ENCODE measurements at regions not wholly inside any gene's neighbourhood (a gene's known extent, or its start where the extent isn't known, plus 50 kb on each side); places are given as distances from the start of the nearest gene placed in this dataset.

DNA sequence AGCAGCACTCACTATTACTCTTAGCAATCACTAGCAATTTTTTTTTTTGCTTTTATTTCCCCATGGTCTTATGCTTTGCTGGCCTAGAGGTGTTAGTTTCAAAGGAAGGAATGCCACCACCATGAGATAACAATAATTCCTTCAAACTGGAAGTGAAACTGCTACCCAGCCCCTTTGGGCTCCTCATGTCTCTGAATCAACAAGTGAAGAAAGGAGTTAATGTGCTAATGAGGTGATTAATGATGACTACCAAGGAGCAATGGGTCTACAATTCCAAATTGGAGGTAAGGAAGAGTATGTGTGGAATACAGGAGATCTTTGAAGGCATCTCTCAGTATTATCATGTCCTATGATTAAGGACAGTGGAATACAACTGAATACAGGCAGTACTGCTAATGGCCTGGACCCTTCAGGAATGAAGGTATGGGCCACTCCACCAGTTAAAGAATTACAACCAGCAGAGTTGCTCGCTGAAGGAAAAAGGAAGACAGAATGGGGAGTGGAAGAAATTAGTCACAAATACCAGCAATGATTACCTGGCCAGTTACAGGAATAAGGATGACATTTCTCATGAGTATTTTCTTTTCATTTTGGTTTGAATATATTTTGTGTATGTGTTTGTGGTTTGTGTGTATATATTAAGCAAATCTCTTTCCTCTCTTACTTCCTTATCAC, 652.9 kb downstream of the ADGRL2 start:
- no peak for DNase-seq

GRCh38 chr1:82452096-82452495, 651.4 kb downstream of the ADGRL2 start:
- no peak for DNase-seq

- no peak for DNase-seq
These were observed 650.5 kb downstream of the ADGRL2 start for GRCh38 chr1:82451191-82451590.

DNA sequence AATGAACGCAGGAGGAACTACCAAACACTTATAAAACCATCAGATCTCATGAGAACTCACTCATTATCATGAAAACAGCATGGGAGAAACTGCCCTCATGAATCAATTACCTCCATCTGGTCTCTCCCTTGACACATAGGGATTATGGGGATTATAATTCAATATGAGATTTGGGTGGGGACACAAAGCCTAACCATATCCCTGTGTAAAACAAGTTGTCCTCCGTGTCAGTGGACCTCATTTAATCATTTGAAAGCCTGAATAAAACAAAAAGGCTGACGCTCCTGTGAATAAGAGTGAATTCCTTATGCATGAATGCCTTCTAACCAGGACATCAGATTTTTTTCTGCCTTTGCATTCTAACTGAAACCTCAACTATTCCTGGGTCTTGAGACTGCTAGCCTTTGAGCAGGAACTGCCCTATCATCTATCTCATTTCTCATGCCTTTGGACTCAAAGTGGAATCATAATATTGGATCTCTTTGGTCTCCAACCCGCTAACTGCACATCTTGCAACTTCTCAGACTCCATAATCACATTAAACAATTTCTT, 648.8 kb downstream of the ADGRL2 start:
- no peak for DNase-seq

DNA sequence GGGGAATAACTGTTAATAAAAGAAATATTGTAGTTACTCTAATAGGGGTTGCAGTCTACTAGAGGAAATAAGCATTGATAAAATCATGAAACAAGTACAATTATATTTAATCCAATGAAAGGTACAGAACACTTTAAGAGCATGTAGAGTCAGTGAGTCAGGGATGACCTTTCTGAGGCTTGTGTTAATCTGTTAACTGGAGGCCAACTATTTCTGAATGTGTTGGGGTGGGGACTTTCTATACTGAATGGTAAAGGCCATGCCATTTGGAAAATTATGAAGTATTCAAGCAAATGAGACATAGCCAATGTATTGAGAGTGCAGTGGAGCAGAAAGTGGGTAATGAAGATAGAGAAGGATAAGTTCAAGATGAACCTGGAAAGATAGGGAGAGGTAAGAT, 646.2 kb downstream of the ADGRL2 start:
- no peak for DNase-seq

DNA sequence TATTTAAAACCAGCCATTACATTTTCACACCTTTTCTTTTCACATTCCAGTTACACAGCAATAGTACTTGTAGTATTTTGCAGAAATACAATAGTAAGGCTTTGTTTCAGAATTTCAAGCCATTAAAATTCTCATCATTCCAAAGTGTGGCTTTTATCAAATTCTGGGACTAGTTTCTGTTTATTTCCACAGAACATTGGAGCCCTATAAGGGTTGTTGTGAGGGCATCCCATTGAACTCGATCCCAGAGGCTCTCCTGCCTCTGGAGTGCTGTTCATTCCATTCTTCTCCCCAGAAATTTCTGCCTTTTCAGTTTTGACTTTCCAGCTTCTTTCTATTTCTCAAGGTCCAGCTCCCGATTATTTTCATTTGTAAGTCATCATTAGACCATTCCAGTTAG, 645.5 kb downstream of the ADGRL2 start:
- DNase-seq = no peak

GRCh38 chr1:82445827-82446226, 645.1 kb downstream of the ADGRL2 start:
- no peak for DNase-seq

DNA sequence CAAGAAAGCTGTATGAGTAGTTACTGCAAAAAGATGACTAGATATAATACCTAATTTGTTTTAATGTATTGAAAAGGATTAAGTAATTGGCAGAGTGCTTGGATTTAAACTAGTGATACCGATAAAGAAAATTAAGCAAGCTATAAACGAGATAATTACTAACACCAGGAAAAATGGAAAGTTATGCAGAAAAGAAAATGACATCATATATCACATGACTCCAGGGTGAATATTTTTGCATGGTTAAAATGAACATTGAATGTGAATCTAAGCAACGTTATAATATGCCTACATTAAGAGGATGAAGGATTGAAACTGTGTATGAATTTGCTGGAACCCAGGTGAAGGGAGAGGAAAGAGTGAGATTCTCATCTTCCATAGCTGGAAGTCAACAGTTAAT, 644.4 kb downstream of the ADGRL2 start:
- no peak for DNase-seq

- no peak for DNase-seq
These were observed 640.7 kb downstream of the ADGRL2 start for GRCh38 chr1:82441402-82441801.

DNA sequence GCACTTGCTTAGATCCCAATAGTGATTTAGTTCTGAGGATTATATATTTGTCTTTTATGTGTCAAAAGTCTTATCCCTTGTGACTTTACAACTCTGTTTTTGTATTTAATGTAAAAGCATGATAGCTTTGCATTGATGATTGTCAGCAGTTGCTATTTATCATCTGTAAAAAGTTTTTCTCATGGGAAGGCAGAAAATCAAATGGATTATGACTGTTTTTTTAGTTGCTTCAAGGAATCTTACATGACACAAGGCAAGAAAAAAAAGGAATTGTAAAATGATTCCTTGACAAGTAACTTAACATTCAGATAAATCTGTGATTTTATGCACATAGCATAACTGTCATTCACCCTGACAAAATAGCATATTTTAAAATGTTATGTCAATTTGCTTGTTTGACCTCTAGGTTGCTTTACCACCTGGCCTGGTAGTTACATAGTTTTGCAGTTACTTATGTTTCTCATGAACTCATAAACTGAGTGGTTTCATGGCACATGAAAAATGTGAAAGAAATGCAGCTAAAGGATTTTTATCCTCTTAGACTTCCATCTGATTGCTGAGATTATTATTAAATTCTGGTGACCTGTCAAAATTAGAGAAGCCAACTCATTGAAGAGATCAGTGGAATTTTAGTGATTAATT, 622.6 kb downstream of the ADGRL2 start:
- DNase-seq = no peak

GRCh38 chr1:82421782-82422181, 621.0 kb downstream of the ADGRL2 start:
- no peak for DNase-seq

GRCh38 chr1:82420584-82420983, 619.9 kb downstream of the ADGRL2 start:
- no peak for DNase-seq

GRCh38 chr1:82411605-82412004, 610.9 kb downstream of the ADGRL2 start:
- DNase-seq = no peak

- DNase-seq = no peak
These were observed 604.6 kb downstream of the ADGRL2 start for GRCh38 chr1:82405333-82405732.

DNA sequence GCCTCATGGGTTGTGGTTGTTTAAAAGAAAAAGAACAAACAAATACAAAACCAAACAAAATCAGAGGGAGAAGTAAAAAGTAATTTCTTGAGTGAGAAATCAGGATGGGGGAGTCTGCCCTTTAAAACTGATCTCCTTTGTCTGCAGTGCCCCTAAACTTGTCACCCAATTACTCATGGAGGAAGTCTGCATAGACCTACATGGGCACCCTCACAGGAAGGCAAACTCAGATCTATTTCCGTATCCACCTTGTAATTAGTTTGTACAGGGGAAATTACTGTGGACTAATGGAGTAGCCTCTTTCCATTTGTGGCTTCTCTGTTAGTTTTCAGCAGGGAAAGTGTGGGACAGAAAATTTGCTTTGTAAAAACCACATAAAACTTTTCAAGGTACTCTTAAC, 600.4 kb downstream of the ADGRL2 start:
- no peak for DNase-seq

- DNase-seq = no peak
These were observed 599.8 kb downstream of the ADGRL2 start for GRCh38 chr1:82400521-82400920.

DNA sequence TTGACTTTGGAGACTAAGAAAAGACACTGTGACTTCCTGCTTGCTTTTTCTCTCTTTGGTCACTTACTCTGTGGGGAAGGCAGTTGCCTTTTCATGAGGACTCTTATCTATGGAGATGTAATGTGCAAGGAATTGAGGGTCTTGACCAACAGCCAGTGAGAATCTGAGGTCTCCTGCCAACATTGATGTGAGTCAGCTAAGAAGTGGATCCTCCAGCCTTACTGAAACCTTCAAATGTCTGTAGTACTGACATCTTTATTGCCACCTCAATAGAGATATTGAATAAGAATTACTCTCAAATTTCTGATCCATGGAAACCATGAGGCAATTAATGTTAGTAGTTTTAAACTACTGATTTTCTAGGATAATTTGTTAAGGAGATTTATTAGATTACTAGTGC, 598.4 kb downstream of the ADGRL2 start:
- DNase-seq = no peak

GRCh38 chr1:82398357-82398756, 597.6 kb downstream of the ADGRL2 start:
- no peak for DNase-seq

GRCh38 chr1:82395440-82395839, 594.7 kb downstream of the ADGRL2 start:
- no peak for DNase-seq

DNA sequence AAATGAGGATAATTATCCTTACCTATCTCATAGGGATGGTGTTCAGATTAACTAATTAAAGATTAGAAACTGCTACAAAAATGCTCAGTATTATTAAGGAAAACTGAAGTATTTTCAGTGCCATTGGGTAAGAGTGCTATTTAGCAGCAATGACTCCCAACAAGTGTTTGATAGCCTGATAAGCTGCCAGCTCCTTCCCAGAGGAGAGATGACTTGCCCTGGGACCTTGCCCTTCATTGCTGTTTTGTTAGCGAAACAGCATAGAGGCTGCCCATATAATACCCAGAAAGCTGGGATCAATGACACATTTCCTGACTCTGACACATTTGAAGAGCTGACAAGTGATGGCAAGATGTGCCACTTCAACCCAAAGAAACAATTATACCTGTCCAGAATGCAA, 592.2 kb downstream of the ADGRL2 start:
- no peak for DNase-seq

DNA sequence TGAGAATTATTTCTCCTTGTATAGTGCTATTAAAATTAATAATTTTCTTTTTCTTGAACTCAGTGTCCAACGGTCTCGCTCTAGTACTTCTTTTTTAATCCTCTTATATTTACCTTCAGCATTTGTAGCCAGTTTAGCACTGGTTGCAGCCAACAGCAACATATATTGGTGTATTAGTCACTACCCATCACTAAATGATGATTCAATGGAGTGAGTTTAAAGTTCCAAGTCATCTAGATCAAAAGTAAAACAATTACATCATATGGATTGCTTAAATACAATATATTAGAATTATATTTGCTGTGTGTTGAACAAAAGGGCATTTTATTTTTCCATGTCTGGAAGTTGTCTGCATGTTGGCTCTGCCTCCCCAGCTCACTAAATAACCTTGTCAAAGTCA, 591.8 kb downstream of the ADGRL2 start:
- DNase-seq = no peak

GRCh38 chr1:82391712-82392111, 591.0 kb downstream of the ADGRL2 start:
- no peak for DNase-seq

- DNase-seq = no peak
These were observed 589.9 kb downstream of the ADGRL2 start for GRCh38 chr1:82390627-82391026.

- DNase-seq = no peak
These were observed 587.9 kb downstream of the ADGRL2 start for GRCh38 chr1:82388679-82389078.

- no peak for DNase-seq
These were observed 586.3 kb downstream of the ADGRL2 start for GRCh38 chr1:82387012-82387366.
